GM12872 (cell line): ENCODE measurements at regions not wholly inside any gene's neighbourhood (a gene's known extent, or its start where the extent isn't known, plus 50 kb on each side); places are given as distances from the start of the nearest gene placed in this dataset.

Source experiments
- TF ChIP-seq, protein P1 (sequence below): IDR thresholded peaks from 3 replicates; pipeline ENCODE4 v1.5.1; 2011; ENCODE audit warnings: low read depth, mild to moderate bottlenecking, low read length, moderate library complexity; ENCODE audit not compliant: insufficient read depth

DNA sequence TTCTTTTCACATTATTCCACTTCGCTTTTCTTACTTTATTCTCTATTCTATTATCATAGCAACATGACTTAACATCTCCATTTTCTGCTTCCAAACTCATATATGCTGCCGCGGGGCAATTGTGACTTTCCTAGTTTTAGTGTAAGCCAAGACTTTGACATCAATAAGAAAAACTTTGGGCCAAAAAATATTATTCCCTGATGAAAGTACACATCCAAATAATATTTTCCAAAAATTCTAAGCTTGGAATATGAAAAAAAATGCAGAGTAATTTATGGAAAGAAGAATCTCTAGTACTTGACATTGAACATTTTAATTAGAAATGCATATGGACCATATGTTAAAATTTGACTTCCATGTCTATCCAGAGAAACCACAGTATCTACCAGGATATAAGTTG, 995.1 kb upstream of the INTU start:
- TF ChIP-seq, protein P1, sequence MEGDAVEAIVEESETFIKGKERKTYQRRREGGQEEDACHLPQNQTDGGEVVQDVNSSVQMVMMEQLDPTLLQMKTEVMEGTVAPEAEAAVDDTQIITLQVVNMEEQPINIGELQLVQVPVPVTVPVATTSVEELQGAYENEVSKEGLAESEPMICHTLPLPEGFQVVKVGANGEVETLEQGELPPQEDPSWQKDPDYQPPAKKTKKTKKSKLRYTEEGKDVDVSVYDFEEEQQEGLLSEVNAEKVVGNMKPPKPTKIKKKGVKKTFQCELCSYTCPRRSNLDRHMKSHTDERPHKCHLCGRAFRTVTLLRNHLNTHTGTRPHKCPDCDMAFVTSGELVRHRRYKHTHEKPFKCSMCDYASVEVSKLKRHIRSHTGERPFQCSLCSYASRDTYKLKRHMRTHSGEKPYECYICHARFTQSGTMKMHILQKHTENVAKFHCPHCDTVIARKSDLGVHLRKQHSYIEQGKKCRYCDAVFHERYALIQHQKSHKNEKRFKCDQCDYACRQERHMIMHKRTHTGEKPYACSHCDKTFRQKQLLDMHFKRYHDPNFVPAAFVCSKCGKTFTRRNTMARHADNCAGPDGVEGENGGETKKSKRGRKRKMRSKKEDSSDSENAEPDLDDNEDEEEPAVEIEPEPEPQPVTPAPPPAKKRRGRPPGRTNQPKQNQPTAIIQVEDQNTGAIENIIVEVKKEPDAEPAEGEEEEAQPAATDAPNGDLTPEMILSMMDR: no peak

DNA sequence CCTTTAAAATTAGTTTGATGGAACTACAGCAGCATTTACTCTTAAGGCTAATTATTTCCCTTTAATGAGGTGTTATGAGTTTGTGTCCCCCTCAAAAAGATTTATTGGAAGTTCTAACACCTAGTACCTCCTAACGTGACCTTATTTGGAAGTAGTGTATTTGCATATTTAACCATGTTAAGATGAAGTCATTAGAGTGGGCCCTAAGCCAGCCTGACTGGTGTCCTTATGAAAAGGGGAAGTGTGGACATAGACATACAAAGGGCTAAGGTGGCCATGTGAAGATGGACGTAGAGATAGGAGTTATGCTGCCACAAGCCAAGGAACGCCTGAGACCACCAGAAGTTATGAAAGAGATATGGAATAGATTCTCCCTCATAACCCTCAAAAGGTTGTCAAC, 985.4 kb upstream of the INTU start:
- TF ChIP-seq, protein P1: no peak

- TF ChIP-seq, protein P1: no peak
These were observed 984.9 kb upstream of the INTU start for GRCh38 chr4:126647756-126648397.

DNA sequence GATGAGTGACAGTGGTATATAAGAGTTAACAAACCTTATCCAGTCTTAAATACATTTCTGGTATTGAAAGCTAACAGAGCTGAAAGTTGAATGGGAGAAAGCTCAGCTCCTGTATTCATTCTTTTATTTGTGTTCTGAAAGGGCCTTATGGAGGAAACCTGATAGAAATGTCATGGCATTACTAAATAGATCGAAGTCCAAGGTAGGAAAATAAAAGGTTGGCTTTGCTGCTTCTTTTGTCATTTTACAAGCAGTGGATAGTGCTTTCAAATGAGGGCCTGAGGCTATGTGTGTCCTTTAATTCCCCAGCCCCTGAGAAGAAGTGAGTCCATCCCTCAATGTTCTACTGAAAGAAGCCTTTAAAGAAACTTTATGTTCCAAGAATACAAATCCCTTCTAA, 974.3 kb upstream of the INTU start:
- TF ChIP-seq, protein P1: no peak

DNA sequence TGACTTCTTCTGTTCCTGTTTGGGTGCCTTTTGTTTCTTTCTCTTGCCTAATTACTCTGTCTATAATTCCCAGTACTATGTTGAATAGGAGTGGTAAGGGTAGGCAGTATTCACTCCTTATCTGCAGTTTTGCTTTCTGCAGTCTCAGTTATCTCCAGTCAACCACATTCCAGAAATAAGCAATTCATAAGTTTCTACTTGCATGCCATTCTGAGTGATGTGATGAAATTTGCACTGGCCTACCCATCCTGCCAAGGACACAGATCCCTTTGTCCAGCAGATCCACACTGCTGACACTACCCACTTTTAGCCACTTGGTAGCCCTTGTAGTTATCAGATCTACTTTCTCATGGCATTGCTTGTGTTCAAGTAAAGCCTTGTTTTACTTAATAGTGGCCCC, 971.6 kb upstream of the INTU start:
- TF ChIP-seq, protein P1: no peak

DNA sequence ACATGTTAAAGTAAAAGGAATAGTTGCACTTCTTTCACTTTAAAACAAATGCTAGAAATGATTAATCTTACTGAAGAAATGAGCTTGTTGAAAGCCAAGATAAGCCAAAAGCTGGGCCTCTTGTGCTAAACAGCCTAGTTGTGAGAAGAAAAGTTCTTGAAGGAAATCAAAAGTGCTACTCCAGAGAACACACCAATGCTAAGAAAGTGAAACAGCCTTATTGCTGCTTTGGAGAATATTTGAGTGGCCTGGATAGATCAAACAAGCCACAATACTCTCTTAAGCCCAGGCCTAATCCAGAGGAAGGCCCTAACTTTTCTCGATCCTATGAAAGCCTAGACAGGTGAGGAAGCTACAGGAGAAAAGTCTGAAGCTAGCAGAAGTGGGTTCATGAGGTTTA, 967.9 kb upstream of the INTU start:
- TF ChIP-seq, protein P1: no peak

DNA sequence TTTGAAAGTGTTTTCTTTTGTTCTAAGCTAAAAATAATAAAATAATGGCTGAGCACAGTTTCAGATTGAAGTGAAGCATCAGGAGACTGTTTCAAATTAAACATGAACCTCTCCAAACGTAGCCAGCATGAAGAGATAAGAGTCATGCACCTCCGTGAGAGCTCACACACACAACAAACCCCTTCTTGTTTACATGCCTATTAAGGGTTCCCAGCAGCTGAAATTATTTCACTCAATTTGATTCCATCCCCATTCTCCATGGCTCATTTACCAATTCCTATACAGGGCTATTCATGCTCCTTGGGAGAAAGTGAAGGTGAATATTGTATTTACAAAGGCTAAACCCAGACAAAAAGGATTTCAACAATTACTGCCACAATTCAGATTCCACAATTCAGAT, 954.1 kb upstream of the INTU start:
- TF ChIP-seq, protein P1: no peak
